GM18517 (cell line): ENCODE measurements at regions not wholly inside any gene's neighbourhood (a gene's known extent, or its start where the extent isn't known, plus 50 kb on each side); places are given as distances from the start of the nearest gene placed in this dataset.
"Not testable (repeated sequence)": the region's sequence is repeated elsewhere in the genome, so short reads cannot be mapped to it uniquely, and the experiment has no call there.

ENCODE experiments used
- ATAC-seq: cut with Tn5 transposase; IDR thresholded peaks from one replicate; pipeline ENCODE4 v1.9.1; 2021; ENCODE audit warnings: mild to moderate bottlenecking, moderate library complexity; ENCODE audit not compliant: unreplicated experiment

GRCh38 chr2:433216-433615 lies 145.3 kb upstream of the ALKAL2 start:
- no peak for ATAC-seq

GRCh38 chr2:430291-431040 lies 142.6 kb upstream of the ALKAL2 start:
- ATAC-seq, result no peak

- ATAC-seq, result no peak
Measured at GRCh38 chr2:429575-430254, 141.8 kb upstream of the ALKAL2 start.

GRCh38 chr2:429142-429541 lies 141.3 kb upstream of the ALKAL2 start:
- ATAC-seq, result no peak

GRCh38 chr2:428591-428990 lies 140.7 kb upstream of the ALKAL2 start:
- no peak for ATAC-seq

- ATAC-seq, result not testable (repeated sequence)
Measured at GRCh38 chr2:426696-427095, 138.8 kb upstream of the ALKAL2 start.

GRCh38 chr2:425947-426346 lies 138.1 kb upstream of the ALKAL2 start:
- ATAC-seq, result no peak

- no peak for ATAC-seq
Measured at GRCh38 chr2:425243-425642, 137.4 kb upstream of the ALKAL2 start.

- no peak for ATAC-seq
Measured at GRCh38 chr2:424306-425171, 136.6 kb upstream of the ALKAL2 start.

GRCh38 chr2:423479-423878 lies 135.6 kb upstream of the ALKAL2 start:
- ATAC-seq, result no peak

- ATAC-seq, result no peak
Measured at GRCh38 chr2:422676-423435, 135.0 kb upstream of the ALKAL2 start.

GRCh38 chr2:421406-421805 lies 133.5 kb upstream of the ALKAL2 start:
- no peak for ATAC-seq

GRCh38 chr2:419687-420317 lies 131.9 kb upstream of the ALKAL2 start:
- ATAC-seq, result no peak

- ATAC-seq, result no peak
Measured at GRCh38 chr2:417662-418061, 129.8 kb upstream of the ALKAL2 start.

- no peak for ATAC-seq
Measured at GRCh38 chr2:417006-417405, 129.1 kb upstream of the ALKAL2 start.

- no peak for ATAC-seq
Measured at GRCh38 chr2:415986-416610, 128.2 kb upstream of the ALKAL2 start.

- no peak for ATAC-seq
Measured at GRCh38 chr2:409523-409922, 121.6 kb upstream of the ALKAL2 start.

GRCh38 chr2:407630-408029 lies 119.7 kb upstream of the ALKAL2 start:
- no peak for ATAC-seq

GRCh38 chr2:406876-407275 lies 119.0 kb upstream of the ALKAL2 start:
- no peak for ATAC-seq

- no peak for ATAC-seq
Measured at GRCh38 chr2:406231-406630, 118.3 kb upstream of the ALKAL2 start.
